ENCODE measurements at regions not wholly inside any gene's neighbourhood (a gene's known extent, or its start where the extent isn't known, plus 50 kb on each side); places are given as distances from the start of the nearest gene placed in this dataset.

GRCh38 chr6:66344796-66345195 is 637.8 kb upstream of the EYS start:
- no peaks in the 10 kb centered on the region for H3K4me1 Mint-ChIP-seq (ENCODE audit: low read depth)

GRCh38 chr6:66340736-66341135 is 633.7 kb upstream of the EYS start:
- POLR2A ChIA-PET = no interaction called here
- H3K36me3 Mint-ChIP-seq (ENCODE audit: low read depth) = no peaks in the 10 kb centered on the region
- no peak overlapping the region for H3K4me3 Mint-ChIP-seq

More at GRCh38 chr6:66344796-66345195, 637.8 kb upstream of the EYS start:
- ATAC-seq (ENCODE audit: poor library complexity) = no peak
- Mint-ChIP-seq H3K4me3 (no peak overlapping the region), H3K27me3 (no peaks in the 10 kb centered on the region), H3K27ac (no peak overlapping the region), H3K9me3 (peaks cover 20% of the 10 kb centered on the region), H3K36me3 (ENCODE audit: low read depth) (no peaks in the 10 kb centered on the region)
- Histone ChIP-seq H3K4me3 (ENCODE audit: low read length) (no peak overlapping the region), H3K27me3 (ENCODE audit: control insufficient read depth in 1 of 2, insufficient read depth in 2 of 2, low read length in 2 of 2) (no peaks in the 10 kb centered on the region), H3K36me3 (ENCODE audit: insufficient read depth, low read length) (no peaks in the 10 kb centered on the region), H3K27ac (ENCODE audit: low read depth in 1 of 2, low read length in 2 of 2) (no peak overlapping the region), H3K9me3 (ENCODE audit: control insufficient read depth in 1 of 2, insufficient read depth in 1 of 2, low read length in 2 of 2) (peaks cover 0 to 5% of the 10 kb centered on the region in 2 experiments), H3K4me1 (ENCODE audit: insufficient read depth, low read length) (no peaks in the 10 kb centered on the region)
- CTCF ChIA-PET = no interaction called here
- intact Hi-C loops (cut with DNase I, micrococcal nuclease) = no loop called here
- POLR2A ChIA-PET = no interaction called here
- DNase-seq = no peak
- TF ChIP-seq, protein P1, sequence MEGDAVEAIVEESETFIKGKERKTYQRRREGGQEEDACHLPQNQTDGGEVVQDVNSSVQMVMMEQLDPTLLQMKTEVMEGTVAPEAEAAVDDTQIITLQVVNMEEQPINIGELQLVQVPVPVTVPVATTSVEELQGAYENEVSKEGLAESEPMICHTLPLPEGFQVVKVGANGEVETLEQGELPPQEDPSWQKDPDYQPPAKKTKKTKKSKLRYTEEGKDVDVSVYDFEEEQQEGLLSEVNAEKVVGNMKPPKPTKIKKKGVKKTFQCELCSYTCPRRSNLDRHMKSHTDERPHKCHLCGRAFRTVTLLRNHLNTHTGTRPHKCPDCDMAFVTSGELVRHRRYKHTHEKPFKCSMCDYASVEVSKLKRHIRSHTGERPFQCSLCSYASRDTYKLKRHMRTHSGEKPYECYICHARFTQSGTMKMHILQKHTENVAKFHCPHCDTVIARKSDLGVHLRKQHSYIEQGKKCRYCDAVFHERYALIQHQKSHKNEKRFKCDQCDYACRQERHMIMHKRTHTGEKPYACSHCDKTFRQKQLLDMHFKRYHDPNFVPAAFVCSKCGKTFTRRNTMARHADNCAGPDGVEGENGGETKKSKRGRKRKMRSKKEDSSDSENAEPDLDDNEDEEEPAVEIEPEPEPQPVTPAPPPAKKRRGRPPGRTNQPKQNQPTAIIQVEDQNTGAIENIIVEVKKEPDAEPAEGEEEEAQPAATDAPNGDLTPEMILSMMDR (IDR thresholded peaks at IDR 0.05) = no peak

DNA sequence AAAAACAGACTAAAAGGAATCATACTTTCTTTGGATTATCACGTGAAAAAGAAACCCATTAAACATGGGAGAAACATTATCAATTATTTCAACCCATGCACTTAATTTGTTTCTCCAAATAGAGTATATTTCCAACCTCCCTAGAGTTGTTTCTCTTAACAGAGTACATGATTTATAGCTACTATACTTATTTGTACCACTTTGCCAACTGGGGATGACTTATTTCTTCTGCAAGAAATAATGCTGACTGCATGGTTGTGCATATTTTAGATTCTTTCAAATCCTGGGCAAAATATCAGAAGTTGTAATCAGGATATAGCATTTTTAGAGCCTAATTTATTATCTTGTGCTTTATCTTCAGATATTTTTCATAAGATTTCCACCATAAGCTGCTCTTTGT is 629.1 kb upstream of the EYS start:
- Histone ChIP-seq H3K4me3 (ENCODE audit: low read length) (no peak overlapping the region), H3K36me3 (ENCODE audit: insufficient read depth, low read length) (no peaks in the 10 kb centered on the region), H3K9me3 (ENCODE audit: control insufficient read depth in 1 of 2, insufficient read depth in 1 of 2, low read length in 2 of 2) (peaks cover 0 to 8% of the 10 kb centered on the region in 2 experiments), H3K4me1 (ENCODE audit: insufficient read depth, low read length) (no peaks in the 10 kb centered on the region), H3K27ac (ENCODE audit: low read depth in 1 of 2, low read length in 2 of 2) (no peak overlapping the region), H3K27me3 (ENCODE audit: control insufficient read depth in 1 of 2, insufficient read depth in 2 of 2, low read length in 2 of 2) (no peaks in the 10 kb centered on the region)
- H3K4me3 Mint-ChIP-seq = no peak overlapping the region
- intact Hi-C loops (cut with DNase I, micrococcal nuclease) = no loop called here
- no peaks in the 10 kb centered on the region for H3K27me3 Mint-ChIP-seq
- TF ChIP-seq, protein P1 (IDR thresholded peaks at IDR 0.05) = no peak
- peaks cover 5% of the 10 kb centered on the region for H3K9me3 Mint-ChIP-seq
- ChIA-PET CTCF (no interaction called here), POLR2A (no interaction called here)
- no peaks in the 10 kb centered on the region for H3K36me3 Mint-ChIP-seq (ENCODE audit: low read depth)
- DNase-seq (no peak), ATAC-seq (ENCODE audit: poor library complexity) (no peak)
- H3K4me1 Mint-ChIP-seq (ENCODE audit: low read depth) = no peaks in the 10 kb centered on the region
- H3K27ac Mint-ChIP-seq = no peak overlapping the region

More at GRCh38 chr6:66340736-66341135, 633.7 kb upstream of the EYS start:
- intact Hi-C loops (cut with DNase I, micrococcal nuclease) = no loop called here
- H3K9me3 ChIP-seq (ENCODE audit: control insufficient read depth in 1 of 2, insufficient read depth in 1 of 2, low read length in 2 of 2) = peaks cover 0 to 7% of the 10 kb centered on the region in 2 experiments
- Mint-ChIP-seq H3K9me3 (peaks cover 18% of the 10 kb centered on the region), H3K27ac (no peak overlapping the region), H3K27me3 (no peaks in the 10 kb centered on the region), H3K4me1 (ENCODE audit: low read depth) (no peaks in the 10 kb centered on the region)
- H3K27ac ChIP-seq (ENCODE audit: low read depth in 1 of 2, low read length in 2 of 2) = no peak overlapping the region
- ATAC-seq (ENCODE audit: poor library complexity) = no peak
- H3K36me3 ChIP-seq (ENCODE audit: insufficient read depth, low read length) = no peaks in the 10 kb centered on the region
- no peaks in the 10 kb centered on the region for H3K27me3 ChIP-seq (ENCODE audit: control insufficient read depth in 1 of 2, insufficient read depth in 2 of 2, low read length in 2 of 2)
- TF ChIP-seq, protein P1 (IDR thresholded peaks at IDR 0.05) = no peak
- DNase-seq = no peak
- no peak overlapping the region for H3K4me3 ChIP-seq (ENCODE audit: low read length)
- CTCF ChIA-PET = no interaction called here
- H3K4me1 ChIP-seq (ENCODE audit: insufficient read depth, low read length) = no peaks in the 10 kb centered on the region
